Cardiac muscle cell (in vitro differentiated cells and primary cell): ENCODE measurements at regions not wholly inside any gene's neighbourhood (a gene's known extent, or its start where the extent isn't known, plus 50 kb on each side); places are given as distances from the start of the nearest gene placed in this dataset.

ENCODE experiments used
- DNase-seq, 2 donors: peaks; one replicate each; pipeline versions ENCODE4 v3.0.0 to v3.0.0-alpha.2; 2010 to 2017; ENCODE audit warnings: low read depth in 1 of 2, low spot score in 1 of 2
- H3K27ac ChIP-seq: fragments of 200-600 bp; sonication (generic); 2 replicates; pipeline ENCODE4 v1.5.1; 2016
- H3K27me3 ChIP-seq: fragments of 200-600 bp; sonication (generic); 2 replicates; pipeline ENCODE4 v1.6.0; 2016; ENCODE audit warnings: control low read depth
- H3K36me3 ChIP-seq: fragments of 200-600 bp; sonication (generic); 2 replicates; pipeline ENCODE4 v1.5.1; 2016; ENCODE audit warnings: control low read depth
- H3K4me1 ChIP-seq: fragments of 200-600 bp; sonication (generic); 2 replicates; pipeline ENCODE4 v1.8.1; 2017; ENCODE audit warnings: low read depth, mild to moderate bottlenecking, mixed run types
- H3K4me3 ChIP-seq: fragments of 200-600 bp; sonication (generic); 2 replicates; pipeline ENCODE4 v1.5.1; 2016; ENCODE audit warnings: mild to moderate bottlenecking
- H3K9me3 ChIP-seq: fragments of 200-600 bp; sonication (generic); 2 replicates; pipeline ENCODE4 v1.5.1; 2017; ENCODE audit warnings: low read depth, mild to moderate bottlenecking, control low read depth
- CTCF ChIP-seq: IDR thresholded peaks from 2 replicates; pipeline ENCODE4 v1.5.1; 2012; ENCODE audit warnings: low read depth, mild to moderate bottlenecking, low read length

- H3K4me1 ChIP-seq: peaks cover 45% of the 10 kb centered on the region
- H3K4me3 ChIP-seq: no peak overlapping the region
- no peaks in the 10 kb centered on the region for H3K36me3 ChIP-seq
- peak; percentile 15 to 80 for DNase-seq
- peak overlapping the region; percentile 76 for H3K27ac ChIP-seq
- no peak for TF ChIP-seq CTCF
- no peaks in the 10 kb centered on the region for H3K9me3 ChIP-seq
- H3K27me3 ChIP-seq: no peaks in the 10 kb centered on the region
Observed at GRCh38 chr13:40476175-40476958, 190.1 kb downstream of the FOXO1 start.

GRCh38 chr13:40477623-40478608, 188.5 kb downstream of the FOXO1 start:
- H3K4me3 ChIP-seq: no peak overlapping the region
- DNase-seq: peak; percentile 32 to 85
- H3K27me3 ChIP-seq: no peaks in the 10 kb centered on the region
- peak overlapping the region; percentile 76 for H3K27ac ChIP-seq
- peaks cover 45% of the 10 kb centered on the region for H3K4me1 ChIP-seq
- no peaks in the 10 kb centered on the region for H3K36me3 ChIP-seq
- no peak for TF ChIP-seq CTCF
- no peaks in the 10 kb centered on the region for H3K9me3 ChIP-seq

- TF ChIP-seq CTCF: no peak
- Histone ChIP-seq H3K27ac (peak overlapping the region; percentile 76), H3K36me3 (no peaks in the 10 kb centered on the region), H3K9me3 (no peaks in the 10 kb centered on the region), H3K27me3 (no peaks in the 10 kb centered on the region), H3K4me3 (no peak overlapping the region), H3K4me1 (peaks cover 45% of the 10 kb centered on the region)
- DNase-seq: no peak
Observed at GRCh38 chr13:40478775-40479174, 187.7 kb downstream of the FOXO1 start.

- Histone ChIP-seq H3K36me3 (no peaks in the 10 kb centered on the region), H3K27ac (peak overlapping the region; percentile 76), H3K4me3 (no peak overlapping the region), H3K4me1 (peaks cover 45% of the 10 kb centered on the region), H3K9me3 (no peaks in the 10 kb centered on the region), H3K27me3 (no peaks in the 10 kb centered on the region)
- no peak for DNase-seq
- no peak for TF ChIP-seq CTCF
Observed at GRCh38 chr13:40479196-40479845, 187.1 kb downstream of the FOXO1 start.

- peaks cover 45% of the 10 kb centered on the region for H3K4me1 ChIP-seq
- H3K27me3 ChIP-seq: no peaks in the 10 kb centered on the region
- TF ChIP-seq CTCF: no peak
- H3K36me3 ChIP-seq: no peaks in the 10 kb centered on the region
- H3K27ac ChIP-seq: peak overlapping the region; percentile 76
- H3K9me3 ChIP-seq: no peaks in the 10 kb centered on the region
- peak in 1 of 2 donors; percentile 9 for DNase-seq
- H3K4me3 ChIP-seq: no peak overlapping the region
Observed at GRCh38 chr13:40480012-40480914, 186.2 kb downstream of the FOXO1 start.
